Activated CD4-positive, alpha-beta T cell treated with anti-CD3 and anti-CD28 coated beads, Interleukin-2, amount 50 U/mL, for 16 hours (primary cell): ENCODE measurements at regions not wholly inside any gene's neighbourhood (a gene's known extent, or its start where the extent isn't known, plus 50 kb on each side); places are given as distances from the start of the nearest gene placed in this dataset.

Source experiments
- DNase-seq: peaks from one replicate; pipeline ENCODE4 v3.0.0-alpha.2; 2020

DNA sequence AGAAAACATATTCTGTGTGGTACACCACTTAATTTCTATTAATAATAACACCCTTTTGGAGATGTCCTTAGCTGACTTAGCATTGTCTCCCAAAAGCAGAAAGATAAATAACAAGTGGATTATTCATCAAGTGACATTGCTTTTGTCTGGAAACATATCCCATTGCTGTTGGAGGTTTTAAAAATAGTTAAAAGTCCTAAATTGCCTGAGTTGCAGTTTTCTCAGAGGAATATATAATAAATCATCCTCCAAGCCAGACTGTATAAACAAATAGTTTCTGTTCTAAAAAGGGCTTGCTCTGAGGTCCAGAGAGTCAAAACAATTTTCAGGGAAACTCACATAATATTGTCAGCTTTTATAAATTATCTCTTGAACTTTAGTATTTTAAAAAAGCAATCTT, 60.4 kb upstream of the CD96 start:
- DNase-seq = no peak

DNA sequence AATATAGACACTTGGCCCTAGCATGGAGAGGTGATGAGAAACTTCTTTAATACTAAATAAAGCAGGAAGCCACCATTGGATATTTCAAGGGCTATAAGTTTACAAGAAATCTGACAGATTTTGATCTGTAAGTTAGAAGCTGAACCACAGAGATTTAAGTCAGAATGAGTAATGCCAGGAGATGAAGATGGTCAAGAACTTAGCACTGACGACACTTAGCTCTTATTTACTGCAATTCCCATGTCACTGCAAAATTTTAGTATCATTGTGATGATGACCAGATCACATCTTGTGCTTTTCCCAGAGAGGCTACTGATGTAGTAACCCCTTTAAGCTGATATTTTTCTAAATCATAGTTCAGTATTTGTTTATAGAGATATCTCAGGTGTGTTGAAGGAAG, 59.4 kb upstream of the CD96 start:
- DNase-seq = no peak

DNA sequence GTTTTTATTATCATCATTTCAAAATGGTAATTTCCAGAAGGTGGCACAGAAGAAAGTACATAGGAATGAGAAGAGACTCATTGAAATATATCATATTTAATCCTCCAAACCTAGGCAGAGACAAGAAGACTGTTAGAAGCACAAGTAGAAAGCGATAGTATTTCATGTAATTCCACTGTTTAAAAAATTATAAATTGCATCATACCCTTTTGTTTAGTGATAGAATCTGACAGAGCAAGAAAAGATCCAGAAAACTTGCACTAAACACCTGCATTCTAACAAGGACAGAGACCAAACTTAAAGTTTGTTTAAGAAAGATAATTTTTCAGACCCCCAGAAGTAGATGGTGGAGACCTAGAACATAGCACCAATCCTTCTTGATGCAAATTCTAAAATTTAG, 56.9 kb upstream of the CD96 start:
- no peak for DNase-seq
